Gastroesophageal sphincter (tissue), 3 donors: ENCODE measurements at regions not wholly inside any gene's neighbourhood (a gene's known extent, or its start where the extent isn't known, plus 50 kb on each side); places are given as distances from the start of the nearest gene placed in this dataset.

ENCODE experiments used
- EP300 ChIP-seq: sonication (generic); formaldehyde crosslinking; IDR thresholded peaks from one replicate; pipeline ENCODE4 v1.6.1; 2017; ENCODE audit warnings: antibody characterized with exemption, mild to moderate bottlenecking
- POLR2A ChIP-seq, 2 donors: fragments of 450-650 bp; IDR thresholded peaks; one replicate each; pipeline ENCODE4 v1.6.1; 2017; ENCODE audit warnings: antibody characterized with exemption in 2 of 2, mild to moderate bottlenecking in 2 of 2, moderate library complexity in 1 of 2
- POLR2AphosphoS5 ChIP-seq: sonication (generic); formaldehyde crosslinking; IDR thresholded peaks from one replicate; pipeline ENCODE4 v1.6.1; 2017; ENCODE audit warnings: antibody characterized with exemption
- TF ChIP-seq, protein P1 (sequence below), 4 experiments: fragments of 200-600 bp in 2 of 4; fragments of 450-650 bp in 2 of 4; sonication (generic) in 1 of 4; IDR thresholded peaks; one replicate each; pipeline ENCODE4 v1.5.1; 2017 to 2019; ENCODE audit warnings: antibody characterized with exemption in 4 of 4, mild to moderate bottlenecking in 2 of 4, moderate library complexity in 2 of 4

DNA sequence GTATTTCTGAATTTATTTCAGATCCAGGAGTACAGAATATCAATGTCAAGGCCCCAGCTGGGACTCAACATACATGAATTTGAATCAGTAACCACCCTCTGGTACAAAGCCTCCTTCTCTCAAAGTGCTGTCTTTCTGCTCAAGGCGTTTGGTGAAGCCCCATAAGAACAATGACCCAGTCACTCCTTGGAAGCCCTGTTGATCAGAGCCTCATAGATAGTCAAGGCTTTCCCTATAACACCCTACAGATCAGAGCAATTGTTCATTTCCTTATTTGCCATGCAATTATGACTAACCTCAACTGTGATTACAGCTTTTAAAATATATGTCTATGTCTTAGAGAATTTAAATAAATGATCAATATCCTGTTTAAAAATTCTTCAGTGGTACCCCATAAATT lies 159.1 kb upstream of the CREB1 start:
- TF ChIP-seq, protein P1, sequence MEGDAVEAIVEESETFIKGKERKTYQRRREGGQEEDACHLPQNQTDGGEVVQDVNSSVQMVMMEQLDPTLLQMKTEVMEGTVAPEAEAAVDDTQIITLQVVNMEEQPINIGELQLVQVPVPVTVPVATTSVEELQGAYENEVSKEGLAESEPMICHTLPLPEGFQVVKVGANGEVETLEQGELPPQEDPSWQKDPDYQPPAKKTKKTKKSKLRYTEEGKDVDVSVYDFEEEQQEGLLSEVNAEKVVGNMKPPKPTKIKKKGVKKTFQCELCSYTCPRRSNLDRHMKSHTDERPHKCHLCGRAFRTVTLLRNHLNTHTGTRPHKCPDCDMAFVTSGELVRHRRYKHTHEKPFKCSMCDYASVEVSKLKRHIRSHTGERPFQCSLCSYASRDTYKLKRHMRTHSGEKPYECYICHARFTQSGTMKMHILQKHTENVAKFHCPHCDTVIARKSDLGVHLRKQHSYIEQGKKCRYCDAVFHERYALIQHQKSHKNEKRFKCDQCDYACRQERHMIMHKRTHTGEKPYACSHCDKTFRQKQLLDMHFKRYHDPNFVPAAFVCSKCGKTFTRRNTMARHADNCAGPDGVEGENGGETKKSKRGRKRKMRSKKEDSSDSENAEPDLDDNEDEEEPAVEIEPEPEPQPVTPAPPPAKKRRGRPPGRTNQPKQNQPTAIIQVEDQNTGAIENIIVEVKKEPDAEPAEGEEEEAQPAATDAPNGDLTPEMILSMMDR (IDR thresholded peaks at IDR 0.05) = no peak
- TF ChIP-seq EP300 = no peak
- TF ChIP-seq POLR2AphosphoS5 = no peak
- TF ChIP-seq POLR2A (IDR thresholded peaks at IDR 0.05) = no peak
